ENCODE measurements at regions not wholly inside any gene's neighbourhood (a gene's known extent, or its start where the extent isn't known, plus 50 kb on each side); places are given as distances from the start of the nearest gene placed in this dataset.

GRCh38 chr7:45363669-45364068 is 206.1 kb downstream of the RAMP3 start:
- no peak overlapping the region for H2BK15ac ChIP-seq (ENCODE audit: low read depth, low read length)
- DNase-seq (no peak), ATAC-seq (ENCODE audit: low read depth) (no peak)
- no peak overlapping the region for H2AK5ac ChIP-seq (ENCODE audit: low read depth, low read length)
- no peak overlapping the region for H3K4me3 ChIP-seq (ENCODE audit: insufficient read depth, low read depth, low read length)
- ChIA-PET POLR2A (ENCODE audit: unreplicated experiment) (no interaction called here), CTCF (no interaction called here)
- no peak overlapping the region for H4K91ac ChIP-seq (ENCODE audit: insufficient read depth, low read depth, low read length)
- no peak overlapping the region for H3K56ac ChIP-seq (ENCODE audit: extremely low read depth, insufficient read depth, low read length)
- no peaks in the 10 kb centered on the region for H3K36me3 ChIP-seq (ENCODE audit: control insufficient read depth, insufficient read depth, low read length)
- H3K4me2 ChIP-seq (ENCODE audit: low read depth, low read length) = no peak overlapping the region
- H3K27me3 ChIP-seq (ENCODE audit: control insufficient read depth, insufficient read depth, low read length) = no peaks in the 10 kb centered on the region
- no peak overlapping the region for H4K5ac ChIP-seq (ENCODE audit: low read depth, low read length)
- H3K23ac ChIP-seq (ENCODE audit: low read depth, low read length) = no peak overlapping the region
- intact Hi-C loops (cut with micrococcal nuclease) (no loop called here), dilution Hi-C loops (cut with HindIII; ENCODE audit: low sequenced_read_pairs, unreplicated experiment) (no loop called here), in situ Hi-C loops (cut with MboI; ENCODE audit: low sequenced_read_pairs) (no loop called here)
- no peak overlapping the region for H3K4ac ChIP-seq (ENCODE audit: low read depth, low read length)
- no peaks in the 10 kb centered on the region for H3K4me1 ChIP-seq (ENCODE audit: control insufficient read depth, insufficient read depth, low read length)
- no TSS peak for BruUV-seq (replicated peaks)
- H2BK5ac ChIP-seq (ENCODE audit: low read depth, low read length, poor library complexity, severe bottlenecking) = no peak overlapping the region
- no peak overlapping the region for H2AK9ac ChIP-seq (replicated peaks; ENCODE audit: low read depth, low read length, poor library complexity)
- TF ChIP-seq MXI1 (IDR thresholded peaks at IDR 0.05; ENCODE audit: borderline replicate concordance, low read depth, low read length) (no peak), RAD21 (IDR thresholded peaks at IDR 0.05; ENCODE audit: low read length) (no peak), SMC3 (IDR thresholded peaks at IDR 0.05; ENCODE audit: low read depth, low read length) (no peak), CHD1 (IDR thresholded peaks at IDR 0.05; ENCODE audit: low read depth, low read length) (no peak), ELK1 (IDR thresholded peaks at IDR 0.05; ENCODE audit: borderline replicate concordance, low read depth, low read length) (no peak), CEBPB (IDR thresholded peaks at IDR 0.05; ENCODE audit: low read depth, low read length) (no peak)
- no peaks in the 10 kb centered on the region for H4K20me1 ChIP-seq (ENCODE audit: insufficient read depth, low read length)
- H3K27ac ChIP-seq (ENCODE audit: insufficient read depth, low read length) = no peak overlapping the region
- no peaks in the 10 kb centered on the region for H3K79me1 ChIP-seq (ENCODE audit: low read depth in 1 of 2, low read length in 2 of 2)
- H3K14ac ChIP-seq (replicated peaks; ENCODE audit: low read depth, low read length) = no peak overlapping the region
- H2BK20ac ChIP-seq (ENCODE audit: low read depth, low read length) = no peak overlapping the region
- H3K18ac ChIP-seq (ENCODE audit: low read depth, low read length) = no peak overlapping the region
- H3K9me1 ChIP-seq (ENCODE audit: insufficient read depth, low read length) = no peaks in the 10 kb centered on the region
- H2BK120ac ChIP-seq (ENCODE audit: low read depth, low read length) = no peak overlapping the region
- no peaks in the 10 kb centered on the region for H3K9me3 ChIP-seq (ENCODE audit: control insufficient read depth, insufficient read depth, low read length)
- H2AFZ ChIP-seq (replicated peaks; ENCODE audit: low read length, poor library complexity) = no peak overlapping the region
- no peak overlapping the region for H3K9ac ChIP-seq (ENCODE audit: low read depth, low read length)
- no peak overlapping the region for H4K8ac ChIP-seq (ENCODE audit: low read depth in 2 of 2, low read length in 2 of 2)
- 40% methylated on average over 1 of the region's 7 CpGs; no CpG with 5 or more reads in 1 of the 2 experiments for WGBS, 2 experiments (ENCODE audit: extremely low coverage in 2 of 2, insufficient read length in 1 of 2)
